Aorta (tissue), 5 donors: ENCODE measurements at regions not wholly inside any gene's neighbourhood (a gene's known extent, or its start where the extent isn't known, plus 50 kb on each side); places are given as distances from the start of the nearest gene placed in this dataset.

Source experiments
- ATAC-seq: fragments of 200-7000 bp; cut with Tn5 transposase; one replicate; pipeline ENCODE4 v1.9.1; 2022; ENCODE audit warnings: moderate library complexity; ENCODE audit not compliant: low FRiP score
- DNase-seq, 2 donors: peaks; one replicate each; pipeline ENCODE4 v3.0.0-alpha.2; 2020
- H3K27ac ChIP-seq, 2 donors: one replicate each; pipeline ENCODE4 v1.5.1; 2013; ENCODE audit warnings: low read length in 2 of 2, mild to moderate bottlenecking in 2 of 2, moderate library complexity in 2 of 2, control low read depth in 1 of 2, inconsistent platforms in 1 of 2, low read depth in 1 of 2
- H3K27me3 ChIP-seq, 2 donors: one replicate each; pipeline ENCODE4 v1.6.1; 2013; ENCODE audit warnings: control low read depth in 1 of 2, low read length in 1 of 2, mild to moderate bottlenecking in 1 of 2, moderate library complexity in 1 of 2; ENCODE audit not compliant: insufficient read depth in 2 of 2, control insufficient read depth in 1 of 2
- H3K36me3 ChIP-seq, 2 donors: one replicate each; pipeline ENCODE4 v1.6.1; 2013; ENCODE audit warnings: control low read depth in 1 of 2, low read length in 1 of 2, mild to moderate bottlenecking in 1 of 2; ENCODE audit not compliant: insufficient read depth in 2 of 2, control insufficient read depth in 1 of 2
- H3K4me1 ChIP-seq, 2 donors: one replicate each; pipeline ENCODE4 v1.6.1; 2013; ENCODE audit warnings: low read length in 2 of 2, control low read depth in 1 of 2, mild to moderate bottlenecking in 1 of 2, moderate library complexity in 1 of 2; ENCODE audit not compliant: insufficient read depth in 2 of 2, control insufficient read depth in 1 of 2
- H3K4me3 ChIP-seq, 2 donors: one replicate each; pipeline ENCODE4 v1.5.1; 2013; ENCODE audit warnings: low read length in 2 of 2, control low read depth in 1 of 2, mild to moderate bottlenecking in 1 of 2
- H3K9me3 ChIP-seq: one replicate; pipeline ENCODE4 v1.6.1; 2013; ENCODE audit warnings: mild to moderate bottlenecking, low read length; ENCODE audit not compliant: control insufficient read depth
- WGBS, 2 donors: extraction: QIAGEN DNeasy Blood & Tissue Kit; methylation state at CpG; one replicate each; pipeline ENCODE4 v1.1.7; 2013; 5-methylcytosine and 5-hydroxymethylcytosine counted together
- intact Hi-C, 2 donors: fragments of 100-400 bp; cut with DNase I; formaldehyde crosslinking; loops; one replicate each; pipeline versions ENCODE4 v1.14.2 to v1.15.0; 2022
- donor health status: healthy with polysubstance abuse.
- donor health status: Bipolar disorder and iron deficiency.
- donor health status: DM: no; HTN: no; CAD: no.
- donor health status: DM: no; HTN: no; CAD: no.
- donor health status: DM: yes; HTN: yes; CAD: no.

GRCh38 chr14:88947646-88948598 lies 123.5 kb downstream of the TTC8 start:
- Histone ChIP-seq H3K4me3 (no peak overlapping the region), H3K27me3 (peaks cover 0 to 4% of the 10 kb centered on the region in 2 donors), H3K27ac (no peak overlapping the region), H3K36me3 (no peaks in the 10 kb centered on the region), H3K4me1 (peaks cover 0 to 1% of the 10 kb centered on the region in 2 donors), H3K9me3 (peaks cover 6% of the 10 kb centered on the region)
- WGBS, 2 donors: 23 to 27% methylated on average over 7 of the region's 7 CpGs
- intact Hi-C loops: no loop called here
- no peak for DNase-seq
- no peak for ATAC-seq

- H3K4me1 ChIP-seq: peaks cover 0 to 1% of the 10 kb centered on the region in 2 donors
- intact Hi-C loops: no loop called here
- no peak overlapping the region for H3K27ac ChIP-seq
- no peaks in the 10 kb centered on the region for H3K36me3 ChIP-seq
- no peak for DNase-seq
- 21 to 27% methylated on average over 2 of the region's 2 CpGs for WGBS, 2 donors
- no peak overlapping the region for H3K4me3 ChIP-seq
- H3K27me3 ChIP-seq: no peaks in the 10 kb centered on the region
- ATAC-seq: no peak
- H3K9me3 ChIP-seq: peaks cover 3% of the 10 kb centered on the region
Observed at GRCh38 chr14:88950069-88950468, 125.6 kb downstream of the TTC8 start.

- no peak overlapping the region for H3K27ac ChIP-seq
- H3K4me1 ChIP-seq: peaks cover 0 to 1% of the 10 kb centered on the region in 2 donors
- WGBS, 2 donors: 70 to 73% methylated on average over 3 of the region's 3 CpGs
- no peak overlapping the region for H3K4me3 ChIP-seq
- no peaks in the 10 kb centered on the region for H3K36me3 ChIP-seq
- no peak for DNase-seq
- intact Hi-C loops: no loop called here
- no peaks in the 10 kb centered on the region for H3K27me3 ChIP-seq
- H3K9me3 ChIP-seq: peaks cover 3% of the 10 kb centered on the region
- no peak for ATAC-seq
Observed at GRCh38 chr14:88951370-88951769, 126.9 kb downstream of the TTC8 start.

GRCh38 chr14:88952901-88953300 lies 128.4 kb downstream of the TTC8 start:
- WGBS, 2 donors: 80 to 82% methylated on average over 7 of the region's 7 CpGs
- no peak overlapping the region for H3K4me3 ChIP-seq
- no peaks in the 10 kb centered on the region for H3K36me3 ChIP-seq
- DNase-seq (no peak), ATAC-seq (no peak)
- H3K27ac ChIP-seq: no peak overlapping the region
- peaks cover 3% of the 10 kb centered on the region for H3K9me3 ChIP-seq
- no peaks in the 10 kb centered on the region for H3K27me3 ChIP-seq
- intact Hi-C loops: no loop called here
- no peaks in the 10 kb centered on the region for H3K4me1 ChIP-seq

- H3K27ac ChIP-seq: no peak overlapping the region
Observed at GRCh38 chr14:88955455-88955854, 131.0 kb downstream of the TTC8 start.

GRCh38 chr14:88960496-88960895 lies 136.0 kb downstream of the TTC8 start:
- no peak for ATAC-seq
- H3K4me1 ChIP-seq: no peaks in the 10 kb centered on the region
- H3K27ac ChIP-seq: no peak overlapping the region
- 73 to 74% methylated on average over 5 of the region's 5 CpGs for WGBS, 2 donors
- H3K36me3 ChIP-seq: no peaks in the 10 kb centered on the region
- intact Hi-C loops: no loop called here
- H3K4me3 ChIP-seq: no peak overlapping the region
- no peaks in the 10 kb centered on the region for H3K27me3 ChIP-seq
- peaks cover 2% of the 10 kb centered on the region for H3K9me3 ChIP-seq
- no peak for DNase-seq

More at GRCh38 chr14:88955455-88955854, 131.0 kb downstream of the TTC8 start:
- Histone ChIP-seq H3K9me3 (peaks cover 4% of the 10 kb centered on the region), H3K4me1 (no peaks in the 10 kb centered on the region), H3K27me3 (no peaks in the 10 kb centered on the region), H3K36me3 (no peaks in the 10 kb centered on the region), H3K4me3 (no peak overlapping the region)
- no peak for DNase-seq
- ATAC-seq: no peak
- WGBS, 2 donors: 44 to 53% methylated on average over 2 of the region's 2 CpGs
- intact Hi-C loops: no loop called here

- Histone ChIP-seq H3K27me3 (no peaks in the 10 kb centered on the region), H3K4me3 (no peak overlapping the region), H3K9me3 (peaks cover 2% of the 10 kb centered on the region), H3K4me1 (no peaks in the 10 kb centered on the region), H3K27ac (no peak overlapping the region), H3K36me3 (no peaks in the 10 kb centered on the region)
- intact Hi-C loops: no loop called here
- DNase-seq (no peak), ATAC-seq (no peak)
- 62 to 73% methylated on average over 3 of the region's 3 CpGs for WGBS, 2 donors
Observed at GRCh38 chr14:88961214-88961613, 136.8 kb downstream of the TTC8 start.

GRCh38 chr14:88962356-88962755 lies 137.9 kb downstream of the TTC8 start:
- no peaks in the 10 kb centered on the region for H3K4me1 ChIP-seq
- no peak overlapping the region for H3K4me3 ChIP-seq
- peaks cover 2% of the 10 kb centered on the region for H3K9me3 ChIP-seq
- no peak for ATAC-seq
- intact Hi-C loops: no loop called here
- H3K27ac ChIP-seq: no peak overlapping the region
- no peak for DNase-seq
- WGBS, 2 donors: 80 to 88% methylated on average over 4 of the region's 4 CpGs
- H3K36me3 ChIP-seq: no peaks in the 10 kb centered on the region
- H3K27me3 ChIP-seq: no peaks in the 10 kb centered on the region

- intact Hi-C loops: no loop called here
- DNase-seq (no peak), ATAC-seq (no peak)
- no peaks in the 10 kb centered on the region for H3K27me3 ChIP-seq
- no peak overlapping the region for H3K27ac ChIP-seq
- H3K9me3 ChIP-seq: no peaks in the 10 kb centered on the region
- 73 to 74% methylated on average over 3 of the region's 3 CpGs for WGBS, 2 donors
- H3K4me3 ChIP-seq: no peak overlapping the region
- no peaks in the 10 kb centered on the region for H3K36me3 ChIP-seq
- H3K4me1 ChIP-seq: no peaks in the 10 kb centered on the region
Observed at GRCh38 chr14:88967299-88967698, 142.8 kb downstream of the TTC8 start.
